ACC112 (cell line): ENCODE measurements at regions not wholly inside any gene's neighbourhood (a gene's known extent, or its start where the extent isn't known, plus 50 kb on each side); places are given as distances from the start of the nearest gene placed in this dataset.

Source experiments
- H2AFZ ChIP-seq: fragments of 200-600 bp; sonication (generic); one replicate; pipeline ENCODE4 v1.6.0; 2017; ENCODE audit warnings: antibody characterized with exemption, low read length; ENCODE audit not compliant: unreplicated experiment
- H3K27ac ChIP-seq: fragments of 200-600 bp; sonication (generic); 2 replicates; pipeline ENCODE4 v1.5.1; 2014; ENCODE audit warnings: low read depth, mild to moderate bottlenecking, antibody characterized with exemption, low read length, moderate library complexity
- H3K27me3 ChIP-seq: fragments of 200-600 bp; sonication (generic); 2 replicates; pipeline ENCODE4 v1.6.1; 2014; ENCODE audit warnings: mild to moderate bottlenecking, antibody characterized with exemption, low read length, moderate library complexity, mixed read lengths; ENCODE audit not compliant: insufficient read depth
- H3K36me3 ChIP-seq: fragments of 200-600 bp; sonication (generic); 2 replicates; pipeline ENCODE4 v1.6.1; 2016; ENCODE audit warnings: mild to moderate bottlenecking, antibody characterized with exemption, low read length, moderate library complexity, mixed read lengths; ENCODE audit not compliant: insufficient read depth
- H3K4me1 ChIP-seq: fragments of 200-600 bp; sonication (generic); one replicate; pipeline ENCODE4 v1.6.1; 2016; ENCODE audit warnings: low read length, mixed read lengths; ENCODE audit not compliant: insufficient read depth, unreplicated experiment, control insufficient read depth
- H3K4me3 ChIP-seq: fragments of 200-600 bp; sonication (generic); 2 replicates; pipeline ENCODE4 v1.5.1; 2014; ENCODE audit warnings: mild to moderate bottlenecking, low read depth, low read length
- H3K79me2 ChIP-seq: fragments of 200-600 bp; sonication (generic); one replicate; pipeline ENCODE4 v1.6.0; 2016; ENCODE audit warnings: low read length; ENCODE audit not compliant: control insufficient read depth, unreplicated experiment, insufficient read depth

DNA sequence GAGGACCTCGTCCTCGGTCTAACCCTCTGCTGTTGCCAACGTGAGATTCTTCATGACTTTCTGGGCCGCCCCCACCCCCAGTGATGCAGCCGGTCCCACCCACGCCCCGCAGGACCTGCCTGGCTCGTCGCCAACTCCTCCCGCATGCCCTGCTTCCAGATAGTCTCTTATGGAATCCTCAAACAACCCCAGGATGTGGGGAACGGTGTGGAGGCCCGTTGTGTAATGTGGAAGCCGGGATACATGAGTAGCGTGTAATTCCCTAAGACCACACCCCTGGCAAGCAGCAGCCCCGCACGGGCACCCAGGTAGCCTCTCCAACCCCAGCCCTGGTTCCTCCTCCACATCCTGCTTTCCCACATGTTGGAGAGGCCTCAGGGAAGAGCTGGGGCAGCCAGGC is 275.9 kb downstream of the C16orf95 start:
- no peaks in the 10 kb centered on the region for H3K27me3 ChIP-seq
- H3K79me2 ChIP-seq, result no peaks in the 10 kb centered on the region
- no peak overlapping the region for H2AFZ ChIP-seq
- H3K27ac ChIP-seq, result no peak overlapping the region
- no peak overlapping the region for H3K4me3 ChIP-seq
- H3K4me1 ChIP-seq, result no peaks in the 10 kb centered on the region
- no peaks in the 10 kb centered on the region for H3K36me3 ChIP-seq

DNA sequence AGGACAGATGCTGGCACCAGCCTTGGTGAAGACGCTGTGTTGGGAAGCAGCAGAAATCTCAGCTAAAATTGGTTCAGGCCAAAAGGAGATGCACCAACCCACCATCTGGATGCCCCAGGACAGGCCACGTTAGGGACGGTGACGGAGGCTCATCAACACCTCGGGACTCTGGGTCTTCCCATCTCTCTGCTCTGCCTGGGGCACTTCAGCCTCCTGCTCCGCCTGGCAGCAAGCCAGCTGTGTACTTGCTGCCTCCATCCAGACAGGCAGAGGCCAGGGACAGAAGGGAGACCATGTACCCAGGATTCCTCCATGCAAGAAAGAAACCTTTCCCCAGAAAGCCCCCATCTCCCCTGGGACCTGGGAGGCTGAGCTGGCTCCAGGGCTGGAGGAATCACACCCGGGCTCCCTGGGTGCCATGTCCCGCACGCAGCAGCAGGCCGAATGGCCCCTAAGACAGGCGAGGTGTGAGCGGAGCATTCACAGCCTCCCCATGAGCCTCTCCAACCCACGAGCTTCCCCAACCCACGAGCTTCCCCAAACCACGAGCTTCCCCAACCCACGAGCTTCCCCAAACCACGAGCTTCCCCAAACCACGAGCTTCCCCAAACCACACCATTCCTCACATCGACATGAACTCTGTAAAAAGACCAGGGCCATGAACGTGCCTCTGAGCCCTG is 274.5 kb downstream of the C16orf95 start:
- H2AFZ ChIP-seq, result peak overlapping the region; percentile 9

DNA sequence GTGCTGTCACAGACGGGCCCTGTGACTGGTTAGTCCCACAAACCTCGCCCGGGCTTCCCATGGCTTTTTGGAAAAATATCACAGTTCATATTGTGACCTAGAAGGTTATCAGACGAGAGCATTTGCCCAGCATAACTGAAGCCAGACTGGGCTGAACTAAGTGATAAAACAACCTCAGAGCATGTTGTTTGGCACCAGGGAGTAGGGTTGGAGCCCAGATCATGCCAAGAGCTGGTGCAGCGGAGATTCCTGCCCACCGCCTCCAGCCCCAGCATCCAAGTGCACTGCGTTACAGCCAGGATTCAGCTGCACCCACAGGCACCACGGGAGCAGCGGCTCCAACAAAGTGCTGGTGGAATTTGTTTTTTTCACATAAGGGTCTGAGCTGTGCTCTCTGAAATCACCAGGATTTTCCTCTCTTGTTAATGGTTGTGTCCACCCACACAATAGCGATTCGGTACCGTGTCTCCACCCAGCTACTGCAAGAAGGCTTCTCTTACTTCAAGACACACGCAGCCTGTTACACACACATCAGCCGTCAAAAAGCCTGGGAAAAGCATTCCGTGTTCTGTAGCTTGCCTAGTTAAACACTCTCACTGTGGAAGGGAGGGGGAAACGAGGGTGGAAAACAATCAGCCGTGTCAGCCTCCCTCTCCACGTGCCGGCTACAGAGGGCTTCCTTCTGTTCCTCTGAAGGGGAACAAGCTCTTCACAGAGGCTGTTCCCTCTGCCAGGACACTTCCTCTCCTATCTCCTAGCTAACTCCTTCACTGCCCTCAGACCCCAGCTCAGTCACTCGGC is 273.8 kb downstream of the C16orf95 start:
- Histone ChIP-seq H3K27ac (no peak overlapping the region), H3K4me3 (no peak overlapping the region), H3K36me3 (no peaks in the 10 kb centered on the region), H3K79me2 (no peaks in the 10 kb centered on the region), H2AFZ (peak overlapping the region; percentile 28), H3K27me3 (no peaks in the 10 kb centered on the region), H3K4me1 (no peaks in the 10 kb centered on the region)

More for the DNA sequence above, 274.5 kb downstream of the C16orf95 start:
- no peaks in the 10 kb centered on the region for H3K79me2 ChIP-seq
- H3K36me3 ChIP-seq, result no peaks in the 10 kb centered on the region
- no peaks in the 10 kb centered on the region for H3K27me3 ChIP-seq
- H3K4me3 ChIP-seq, result no peak overlapping the region
- no peak overlapping the region for H3K27ac ChIP-seq
- H3K4me1 ChIP-seq, result no peaks in the 10 kb centered on the region

DNA sequence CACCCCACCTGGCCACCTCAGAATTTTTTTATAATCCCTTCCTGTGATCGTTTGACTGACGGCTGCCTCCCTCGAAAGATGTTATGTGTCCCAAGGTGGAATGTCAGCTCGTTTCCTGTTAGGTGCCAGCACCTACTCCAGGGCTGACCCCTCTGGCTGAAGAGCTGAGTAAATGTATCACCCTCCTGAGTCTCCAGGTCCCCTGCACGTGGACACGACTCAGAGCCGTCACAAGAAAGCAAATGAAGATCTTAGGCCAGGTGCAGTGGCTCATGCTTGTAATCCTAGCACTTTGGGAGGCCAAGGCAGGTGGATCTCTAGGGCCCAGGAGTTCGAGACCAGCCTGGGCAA is 273.2 kb downstream of the C16orf95 start:
- Histone ChIP-seq H3K27me3 (no peaks in the 10 kb centered on the region), H3K79me2 (no peaks in the 10 kb centered on the region), H3K4me1 (no peaks in the 10 kb centered on the region), H3K27ac (no peak overlapping the region), H3K4me3 (no peak overlapping the region), H2AFZ (no peak overlapping the region), H3K36me3 (no peaks in the 10 kb centered on the region)

DNA sequence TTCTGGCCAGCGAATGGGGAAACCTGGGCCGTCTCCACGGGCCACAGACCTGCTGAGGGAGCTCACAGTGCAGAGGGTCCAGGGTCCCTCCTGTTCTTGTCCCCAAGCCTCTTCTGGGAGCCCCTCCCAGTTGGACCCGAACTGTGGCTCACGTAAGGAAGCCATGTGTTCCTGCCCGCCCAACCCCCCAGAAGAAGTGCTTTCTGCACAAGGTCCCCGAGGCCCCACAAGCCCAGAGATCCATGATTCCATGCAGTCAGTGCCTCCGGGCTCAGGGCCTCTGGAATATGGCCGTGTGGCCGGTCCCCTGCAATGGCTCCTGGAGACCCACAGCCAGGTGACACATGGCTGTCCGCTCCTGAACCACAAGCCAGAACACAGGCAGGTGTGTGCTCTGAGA is 272.4 kb downstream of the C16orf95 start:
- no peak overlapping the region for H3K4me3 ChIP-seq
- no peak overlapping the region for H3K27ac ChIP-seq
- H3K79me2 ChIP-seq, result no peaks in the 10 kb centered on the region
- H3K4me1 ChIP-seq, result no peaks in the 10 kb centered on the region
- no peak overlapping the region for H2AFZ ChIP-seq
- no peaks in the 10 kb centered on the region for H3K27me3 ChIP-seq
- no peaks in the 10 kb centered on the region for H3K36me3 ChIP-seq

DNA sequence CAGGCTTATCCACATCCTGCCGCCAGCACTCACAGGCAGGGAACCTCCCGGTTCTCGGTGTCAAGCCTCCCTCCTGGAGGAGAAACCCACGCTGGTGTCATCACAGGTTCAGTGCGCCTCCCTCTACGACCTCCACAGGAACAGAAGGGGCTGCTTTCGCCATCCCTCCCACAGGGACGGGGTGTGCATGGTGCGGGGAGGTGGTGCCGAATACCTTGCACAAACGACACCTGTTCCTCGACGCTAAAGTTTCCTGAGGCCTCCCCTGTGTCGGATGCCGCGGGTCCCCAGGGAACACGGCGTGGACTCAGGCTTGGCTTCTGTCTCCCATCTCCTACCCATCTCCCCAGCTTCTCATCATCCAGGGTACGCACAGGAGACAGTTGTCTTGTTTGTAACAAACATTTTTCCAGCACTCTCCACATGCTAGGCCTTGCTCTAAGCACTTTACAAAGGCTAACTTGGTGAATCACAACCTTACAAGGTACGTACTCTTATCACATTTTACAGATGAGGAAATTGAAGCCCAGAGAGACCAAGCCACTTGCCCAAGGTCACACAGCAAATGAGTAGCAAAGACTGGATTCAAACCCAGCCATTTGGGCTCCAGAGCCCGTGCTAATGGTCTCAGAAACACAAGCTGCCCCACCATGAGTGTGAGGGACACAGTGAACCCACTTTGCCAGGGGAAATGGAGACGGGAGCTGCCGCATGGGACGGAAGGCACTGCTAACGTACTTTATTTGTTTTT is 271.6 kb downstream of the C16orf95 start:
- no peaks in the 10 kb centered on the region for H3K79me2 ChIP-seq
- H3K36me3 ChIP-seq, result no peaks in the 10 kb centered on the region
- H2AFZ ChIP-seq, result no peak overlapping the region
- no peak overlapping the region for H3K27ac ChIP-seq
- H3K27me3 ChIP-seq, result no peaks in the 10 kb centered on the region
- no peaks in the 10 kb centered on the region for H3K4me1 ChIP-seq
- no peak overlapping the region for H3K4me3 ChIP-seq

DNA sequence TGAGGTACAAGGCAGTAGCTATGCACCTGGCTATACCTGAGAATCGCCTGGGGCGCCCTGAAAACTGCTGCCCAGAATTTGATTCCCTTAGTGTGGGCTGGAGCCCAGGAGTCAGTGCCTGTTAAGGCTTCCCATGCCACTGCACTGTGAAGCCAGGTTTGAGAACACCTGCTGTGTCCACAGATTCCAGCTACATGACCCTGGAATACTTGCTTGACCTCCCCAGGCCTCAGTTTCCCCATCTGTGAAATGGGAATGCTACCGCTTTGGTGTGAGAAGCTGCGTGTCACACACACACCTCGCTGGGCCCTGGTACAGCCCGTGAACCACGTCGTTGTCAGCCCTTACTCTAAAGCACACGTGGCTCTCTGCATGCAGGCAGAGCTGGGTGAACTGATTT is 271.0 kb downstream of the C16orf95 start:
- Histone ChIP-seq H3K27ac (no peak overlapping the region), H3K36me3 (no peaks in the 10 kb centered on the region), H3K27me3 (no peaks in the 10 kb centered on the region), H2AFZ (no peak overlapping the region), H3K4me1 (no peaks in the 10 kb centered on the region), H3K79me2 (no peaks in the 10 kb centered on the region), H3K4me3 (no peak overlapping the region)

DNA sequence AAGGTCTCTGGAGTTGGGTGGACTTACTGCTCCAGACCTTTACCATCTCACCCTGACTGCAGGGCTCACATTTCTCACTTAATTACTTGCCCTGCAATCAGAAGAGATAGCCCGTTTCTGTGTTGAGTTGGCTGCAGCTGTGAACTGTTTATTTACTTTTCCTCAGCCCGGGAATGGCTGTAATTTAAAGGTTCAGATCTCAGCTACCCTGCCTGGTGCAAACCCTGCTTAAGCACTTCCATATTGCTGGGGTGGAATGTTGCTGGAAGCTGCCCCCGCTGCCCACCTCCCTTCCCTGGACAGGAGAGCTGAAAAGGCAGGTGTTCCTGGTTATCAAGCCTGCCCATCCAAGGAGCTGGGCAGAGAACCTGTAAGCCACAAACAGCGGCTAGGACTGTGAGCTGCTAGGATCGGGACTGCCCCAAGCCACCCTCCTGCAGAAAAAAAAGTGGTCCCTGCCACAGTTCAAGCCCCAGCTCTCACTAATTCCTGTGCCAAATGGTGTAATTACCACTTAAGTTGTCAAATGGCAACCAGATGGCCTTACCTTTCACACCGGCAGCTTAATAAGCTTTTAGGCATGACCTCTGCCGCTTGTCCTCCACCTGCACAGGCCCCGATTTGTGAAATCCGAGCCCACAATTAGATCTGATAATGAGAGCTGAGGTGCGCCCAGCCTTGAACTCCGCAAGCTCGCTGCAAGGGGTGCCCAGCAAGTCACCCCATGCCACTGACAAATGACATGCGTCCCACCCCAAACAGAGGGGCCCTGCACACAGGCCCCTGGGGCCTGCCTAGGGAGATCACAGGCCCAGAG is 269.8 kb downstream of the C16orf95 start:
- H2AFZ ChIP-seq, result no peak overlapping the region
- no peaks in the 10 kb centered on the region for H3K79me2 ChIP-seq
- H3K4me3 ChIP-seq, result no peak overlapping the region
- no peaks in the 10 kb centered on the region for H3K36me3 ChIP-seq
- H3K27me3 ChIP-seq, result no peaks in the 10 kb centered on the region
- no peaks in the 10 kb centered on the region for H3K4me1 ChIP-seq
- no peak overlapping the region for H3K27ac ChIP-seq

DNA sequence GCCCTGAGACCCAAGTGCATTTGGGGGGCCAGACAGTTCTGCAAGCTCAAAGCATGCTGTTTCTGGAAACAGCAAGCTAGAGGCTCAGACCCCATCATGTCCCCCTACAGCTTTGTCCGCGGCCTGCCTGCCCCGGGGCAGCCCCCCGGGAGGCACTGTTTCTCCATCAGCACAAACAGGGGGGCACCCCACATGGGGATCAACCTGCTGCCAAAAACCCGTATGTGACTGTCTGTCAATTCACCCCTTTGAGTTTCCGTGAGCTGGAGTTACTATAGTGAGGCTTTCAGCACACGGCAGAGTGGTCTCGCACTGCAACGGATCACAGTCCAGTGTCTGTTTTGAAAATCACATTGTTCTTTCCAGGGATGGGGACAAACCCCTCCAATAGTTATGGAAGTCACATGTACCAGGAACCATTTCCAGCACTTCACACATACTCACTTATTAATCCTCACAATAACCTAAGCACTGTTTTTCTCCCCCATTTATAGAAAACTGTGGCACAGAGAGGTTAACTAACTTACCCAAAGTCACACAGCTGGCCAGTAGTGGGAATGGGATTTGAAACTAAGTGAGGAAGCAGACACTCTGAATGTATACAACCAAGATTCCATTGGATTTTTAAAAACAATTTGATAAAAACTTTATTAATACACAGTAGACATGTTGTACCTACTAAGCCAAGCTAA is 269.0 kb downstream of the C16orf95 start:
- Histone ChIP-seq H3K79me2 (no peaks in the 10 kb centered on the region), H3K4me3 (no peak overlapping the region), H2AFZ (no peak overlapping the region), H3K36me3 (no peaks in the 10 kb centered on the region), H3K4me1 (no peaks in the 10 kb centered on the region), H3K27me3 (no peaks in the 10 kb centered on the region), H3K27ac (no peak overlapping the region)

DNA sequence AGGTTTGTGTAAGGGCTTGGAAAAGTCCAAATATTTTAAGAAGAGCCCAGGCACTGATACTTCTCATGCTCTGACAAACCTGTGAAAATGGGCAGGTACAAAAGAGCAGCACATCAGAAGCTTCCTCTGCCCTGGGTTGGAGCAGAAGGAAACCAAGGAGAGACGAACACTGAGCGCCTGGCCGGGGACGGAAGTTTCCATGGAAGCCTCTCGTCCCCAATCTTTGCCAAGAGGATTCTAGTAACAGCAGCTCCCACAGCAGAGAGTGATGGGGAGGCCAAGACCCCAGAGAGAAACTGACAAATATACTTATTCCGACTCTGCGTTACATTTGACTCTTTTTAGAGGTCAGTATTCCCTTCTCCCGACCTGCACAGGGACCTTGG is 268.5 kb downstream of the C16orf95 start:
- Histone ChIP-seq H3K27ac (no peak overlapping the region), H3K4me1 (no peaks in the 10 kb centered on the region), H3K79me2 (no peaks in the 10 kb centered on the region), H3K36me3 (no peaks in the 10 kb centered on the region), H3K27me3 (no peaks in the 10 kb centered on the region), H2AFZ (no peak overlapping the region), H3K4me3 (no peak overlapping the region)
